Uterus (tissue), 3 donors: ENCODE measurements at regions not wholly inside any gene's neighbourhood (a gene's known extent, or its start where the extent isn't known, plus 50 kb on each side); places are given as distances from the start of the nearest gene placed in this dataset.

ENCODE experiments used
- DNase-seq, 2 donors: peaks; one replicate each; pipeline ENCODE4 v3.0.0-alpha.2; 2019 to 2020
- H3K27ac ChIP-seq, 2 donors: fragments of 200-600 bp; sonication (generic); 1 replicate in 1 of 2; 2 replicates in 1 of 2; pipeline ENCODE4 v1.5.1; 2016 to 2018
- H3K27me3 ChIP-seq, 2 donors: fragments of 200-600 bp; sonication (generic); one replicate each; pipeline ENCODE4 v1.5.1; 2018 to 2019; ENCODE audit warnings: control low read depth in 1 of 2
- H3K36me3 ChIP-seq, 2 donors: fragments of 200-600 bp; sonication (generic); one replicate each; pipeline ENCODE4 v1.5.1; 2019; ENCODE audit warnings: control low read depth in 1 of 2
- H3K4me1 ChIP-seq, 2 donors: fragments of 200-600 bp; sonication (generic); one replicate each; pipeline ENCODE4 v1.5.1; 2018 to 2019; ENCODE audit warnings: control low read depth in 1 of 2
- H3K4me3 ChIP-seq, 2 donors: fragments of 200-600 bp; sonication (generic); 1 replicate in 1 of 2; 2 replicates in 1 of 2; pipeline ENCODE4 v1.5.1; 2018 to 2019; ENCODE audit warnings: mild to moderate bottlenecking in 1 of 2
- H3K9me3 ChIP-seq, 2 donors: fragments of 200-600 bp; sonication (generic); one replicate each; pipeline ENCODE4 v1.5.1; 2019; ENCODE audit warnings: control low read depth in 1 of 2
- CTCF ChIP-seq, 4 experiments: fragments of 200-600 bp in 2 of 4; fragments of 450-650 bp in 2 of 4; sonication (generic) in 2 of 4; IDR thresholded peaks; one replicate each; pipeline ENCODE4 v1.5.1; 2016 to 2019; ENCODE audit warnings: antibody characterized with exemption in 4 of 4, mild to moderate bottlenecking in 2 of 4, moderate library complexity in 1 of 4
- POLR2A ChIP-seq, 2 donors: fragments of 450-650 bp; IDR thresholded peaks; one replicate each; pipeline ENCODE4 v1.6.1; 2016; ENCODE audit warnings: antibody characterized with exemption in 2 of 2, mild to moderate bottlenecking in 1 of 2, moderate library complexity in 1 of 2
- intact Hi-C: fragments of 100-400 bp; cut with DNase I; formaldehyde crosslinking; loops from one replicate; pipeline ENCODE4 v1.15.1; 2023; ENCODE audit warnings: low total_unique reads
- donor health status: DM: yes; HTN: yes; CAD: no.

GRCh38 chr7:10245406-10245805 is 728.3 kb upstream of the PHF14 start:
- H3K4me3 ChIP-seq: no peak overlapping the region
- TF ChIP-seq POLR2A (IDR thresholded peaks at IDR 0.05): no peak
- DNase-seq: no peak
- H3K36me3 ChIP-seq: no peaks in the 10 kb centered on the region
- intact Hi-C loops: no loop called here
- no peaks in the 10 kb centered on the region for H3K9me3 ChIP-seq
- no peak overlapping the region for H3K27ac ChIP-seq
- no peaks in the 10 kb centered on the region for H3K27me3 ChIP-seq
- no peaks in the 10 kb centered on the region for H3K4me1 ChIP-seq

- no peaks in the 10 kb centered on the region for H3K36me3 ChIP-seq
- no peak overlapping the region for H3K27ac ChIP-seq
- no peaks in the 10 kb centered on the region for H3K27me3 ChIP-seq
- no peaks in the 10 kb centered on the region for H3K9me3 ChIP-seq
- no peak for DNase-seq
- intact Hi-C loops: no loop called here
- H3K4me3 ChIP-seq: no peak overlapping the region
- TF ChIP-seq POLR2A (IDR thresholded peaks at IDR 0.05): no peak
- no peak for TF ChIP-seq CTCF (IDR thresholded peaks at IDR 0.05)
- H3K4me1 ChIP-seq: no peaks in the 10 kb centered on the region
These were observed 716.2 kb upstream of the PHF14 start for GRCh38 chr7:10257438-10257837.

- no peak for TF ChIP-seq POLR2A (IDR thresholded peaks at IDR 0.05)
- no peak for TF ChIP-seq CTCF (IDR thresholded peaks at IDR 0.05)
- H3K27ac ChIP-seq: no peak overlapping the region
- DNase-seq: no peak
- no peaks in the 10 kb centered on the region for H3K9me3 ChIP-seq
- H3K27me3 ChIP-seq: no peaks in the 10 kb centered on the region
- H3K36me3 ChIP-seq: no peaks in the 10 kb centered on the region
- no peak overlapping the region for H3K4me3 ChIP-seq
- intact Hi-C loops: no loop called here
- no peaks in the 10 kb centered on the region for H3K4me1 ChIP-seq
These were observed 706.7 kb upstream of the PHF14 start for GRCh38 chr7:10266976-10267375.

GRCh38 chr7:10268034-10268433 is 705.6 kb upstream of the PHF14 start:
- H3K4me1 ChIP-seq: no peaks in the 10 kb centered on the region
- no peak overlapping the region for H3K27ac ChIP-seq
- no peak for DNase-seq
- H3K9me3 ChIP-seq: no peaks in the 10 kb centered on the region
- no peaks in the 10 kb centered on the region for H3K36me3 ChIP-seq
- H3K27me3 ChIP-seq: no peaks in the 10 kb centered on the region
- H3K4me3 ChIP-seq: no peak overlapping the region
- intact Hi-C loops: no loop called here
- TF ChIP-seq POLR2A (IDR thresholded peaks at IDR 0.05) (no peak), CTCF (IDR thresholded peaks at IDR 0.05) (no peak)

GRCh38 chr7:10282909-10283308 is 690.8 kb upstream of the PHF14 start:
- no peak overlapping the region for H3K27ac ChIP-seq
- TF ChIP-seq CTCF (IDR thresholded peaks at IDR 0.05) (no peak), POLR2A (IDR thresholded peaks at IDR 0.05) (no peak)
- intact Hi-C loops: no loop called here

GRCh38 chr7:10284001-10284400 is 689.7 kb upstream of the PHF14 start:
- H3K4me3 ChIP-seq: no peak overlapping the region

More at GRCh38 chr7:10282909-10283308, 690.8 kb upstream of the PHF14 start:
- no peak for DNase-seq
- no peak overlapping the region for H3K4me3 ChIP-seq
- H3K9me3 ChIP-seq: no peaks in the 10 kb centered on the region
- no peaks in the 10 kb centered on the region for H3K27me3 ChIP-seq
- H3K36me3 ChIP-seq: no peaks in the 10 kb centered on the region
- no peaks in the 10 kb centered on the region for H3K4me1 ChIP-seq

More at GRCh38 chr7:10284001-10284400, 689.7 kb upstream of the PHF14 start:
- intact Hi-C loops: no loop called here
- no peak overlapping the region for H3K27ac ChIP-seq
- TF ChIP-seq CTCF (IDR thresholded peaks at IDR 0.05): no peak
- TF ChIP-seq POLR2A (IDR thresholded peaks at IDR 0.05): no peak
- no peak for DNase-seq
- H3K27me3 ChIP-seq: no peaks in the 10 kb centered on the region
- H3K9me3 ChIP-seq: no peaks in the 10 kb centered on the region
- H3K36me3 ChIP-seq: no peaks in the 10 kb centered on the region
- H3K4me1 ChIP-seq: no peaks in the 10 kb centered on the region
